Left ventricle myocardium inferior (tissue), 1 donor: ENCODE measurements at regions not wholly inside any gene's neighbourhood (a gene's known extent, or its start where the extent isn't known, plus 50 kb on each side); places are given as distances from the start of the nearest gene placed in this dataset.

Experiments used
- DNase-seq: peaks from one replicate; pipeline ENCODE4 v3.0.0-alpha.2; 2020
- H3K27ac ChIP-seq: fragments of 200-600 bp; replicated peaks from 2 replicates; pipeline ENCODE4 v1.8.0; 2021
- H3K27me3 ChIP-seq: fragments of 200-600 bp; 2 replicates; pipeline ENCODE4 v1.8.0; 2021; ENCODE audit warnings: low read depth
- H3K36me3 ChIP-seq: fragments of 200-600 bp; 2 replicates; pipeline ENCODE4 v1.8.0; 2021
- H3K4me1 ChIP-seq: fragments of 200-600 bp; 2 replicates; pipeline ENCODE4 v1.8.0; 2021
- H3K4me3 ChIP-seq: fragments of 200-600 bp; 2 replicates; pipeline ENCODE4 v1.8.0; 2021; ENCODE audit warnings: mild to moderate bottlenecking, moderate library complexity
- H3K9me3 ChIP-seq: fragments of 200-600 bp; replicated peaks from 2 replicates; pipeline ENCODE4 v1.8.0; 2021
- intact Hi-C: fragments of 100-400 bp; cut with micrococcal nuclease; formaldehyde crosslinking; loops from one replicate; pipeline ENCODE4 v1.11.0; 2022
- TF ChIP-seq, protein P1 (sequence below): fragments of 200-600 bp; IDR thresholded peaks from 2 replicates; pipeline ENCODE4 v1.8.0; 2021; ENCODE audit warnings: antibody characterized with exemption, mild to moderate bottlenecking, borderline replicate concordance
- donor health status: DM: no; HTN: yes; CAD: no; lungs with severe emphysema.

DNA sequence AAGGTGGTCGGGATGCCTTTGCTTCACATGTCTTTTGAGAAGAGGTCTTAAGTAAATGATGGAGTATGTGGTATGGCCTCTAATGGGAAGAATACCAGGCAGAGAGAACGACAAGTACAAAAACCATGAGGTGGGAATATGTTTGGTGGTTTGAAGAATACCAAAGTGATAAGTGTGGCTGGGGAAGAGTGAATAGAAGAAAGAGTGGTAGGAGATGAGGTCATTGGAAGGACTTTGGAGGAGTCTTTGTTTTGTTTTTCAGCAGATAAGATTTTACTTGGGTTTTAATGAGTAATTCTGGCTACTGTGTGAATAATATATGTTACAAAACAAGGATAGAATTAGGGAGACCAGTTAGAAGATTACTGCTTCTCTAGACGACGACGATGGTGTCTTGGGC lies 515.4 kb downstream of the RAB38 start:
- H3K9me3 ChIP-seq, result no peaks in the 10 kb centered on the region
- no peak overlapping the region for H3K27ac ChIP-seq
- no peaks in the 10 kb centered on the region for H3K27me3 ChIP-seq
- intact Hi-C loops, result no loop called here
- DNase-seq, result no peak
- TF ChIP-seq, protein P1, sequence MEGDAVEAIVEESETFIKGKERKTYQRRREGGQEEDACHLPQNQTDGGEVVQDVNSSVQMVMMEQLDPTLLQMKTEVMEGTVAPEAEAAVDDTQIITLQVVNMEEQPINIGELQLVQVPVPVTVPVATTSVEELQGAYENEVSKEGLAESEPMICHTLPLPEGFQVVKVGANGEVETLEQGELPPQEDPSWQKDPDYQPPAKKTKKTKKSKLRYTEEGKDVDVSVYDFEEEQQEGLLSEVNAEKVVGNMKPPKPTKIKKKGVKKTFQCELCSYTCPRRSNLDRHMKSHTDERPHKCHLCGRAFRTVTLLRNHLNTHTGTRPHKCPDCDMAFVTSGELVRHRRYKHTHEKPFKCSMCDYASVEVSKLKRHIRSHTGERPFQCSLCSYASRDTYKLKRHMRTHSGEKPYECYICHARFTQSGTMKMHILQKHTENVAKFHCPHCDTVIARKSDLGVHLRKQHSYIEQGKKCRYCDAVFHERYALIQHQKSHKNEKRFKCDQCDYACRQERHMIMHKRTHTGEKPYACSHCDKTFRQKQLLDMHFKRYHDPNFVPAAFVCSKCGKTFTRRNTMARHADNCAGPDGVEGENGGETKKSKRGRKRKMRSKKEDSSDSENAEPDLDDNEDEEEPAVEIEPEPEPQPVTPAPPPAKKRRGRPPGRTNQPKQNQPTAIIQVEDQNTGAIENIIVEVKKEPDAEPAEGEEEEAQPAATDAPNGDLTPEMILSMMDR, result no peak
- H3K36me3 ChIP-seq, result no peaks in the 10 kb centered on the region
- no peaks in the 10 kb centered on the region for H3K4me1 ChIP-seq
- H3K4me3 ChIP-seq, result no peak overlapping the region

DNA sequence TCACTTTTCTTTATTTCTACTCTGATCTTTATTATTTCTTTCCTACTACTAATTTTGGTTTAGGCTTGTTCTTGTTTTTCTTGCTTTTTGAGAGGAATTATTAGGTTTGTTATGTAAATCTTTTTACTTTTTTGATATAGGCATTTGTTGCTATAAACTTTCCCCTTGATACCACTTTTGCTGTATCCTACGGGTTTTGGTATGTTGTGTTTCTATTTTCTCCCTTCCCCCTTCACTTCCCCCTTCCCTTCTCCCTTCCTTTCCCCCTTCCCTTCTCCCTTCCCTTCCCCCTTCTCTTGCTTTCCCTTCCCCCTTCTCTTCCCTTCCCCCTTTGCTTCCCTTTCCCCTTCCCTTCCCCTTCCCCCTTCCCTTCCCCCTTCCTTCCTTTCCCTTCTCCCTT lies 529.6 kb downstream of the RAB38 start:
- Histone ChIP-seq H3K4me3 (no peak overlapping the region), H3K27ac (no peak overlapping the region), H3K4me1 (no peaks in the 10 kb centered on the region), H3K36me3 (no peaks in the 10 kb centered on the region), H3K27me3 (no peaks in the 10 kb centered on the region), H3K9me3 (peaks cover 17% of the 10 kb centered on the region)
- intact Hi-C loops, result no loop called here
- TF ChIP-seq, protein P1, result no peak
- DNase-seq, result no peak

DNA sequence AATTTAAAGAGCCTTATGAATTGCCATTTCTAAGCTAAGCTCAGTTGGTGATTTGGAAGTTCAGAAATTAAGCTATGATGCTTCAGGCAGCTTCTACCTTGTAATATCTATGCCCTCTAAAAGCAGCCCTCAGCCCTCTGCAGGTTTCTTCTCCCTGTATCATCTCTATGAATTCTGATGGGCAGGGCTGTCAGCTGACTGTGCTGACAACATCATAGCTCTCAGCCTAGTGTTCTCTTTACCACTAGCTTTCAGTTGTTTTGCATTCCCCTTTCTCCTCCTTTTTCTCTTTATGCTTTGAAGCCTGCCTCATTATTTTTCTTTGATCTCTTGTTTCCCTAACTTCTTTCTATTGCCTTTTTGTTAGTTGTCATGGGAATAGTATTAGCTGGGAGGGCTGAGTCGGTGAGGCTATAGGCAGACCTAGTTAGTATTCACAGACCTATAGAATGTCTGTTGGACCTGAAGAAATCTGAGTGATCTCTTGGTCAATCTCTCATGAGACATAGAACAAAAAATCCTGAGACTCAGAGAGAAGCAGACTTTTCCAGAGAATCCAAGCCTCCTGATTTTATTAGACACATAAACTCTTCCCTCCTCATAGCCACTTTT lies 535.4 kb downstream of the RAB38 start:
- no peak overlapping the region for H3K4me3 ChIP-seq
- no peaks in the 10 kb centered on the region for H3K27me3 ChIP-seq
- no peak for DNase-seq
- no peaks in the 10 kb centered on the region for H3K4me1 ChIP-seq
- intact Hi-C loops, result no loop called here
- H3K36me3 ChIP-seq, result no peaks in the 10 kb centered on the region
- H3K9me3 ChIP-seq, result no peaks in the 10 kb centered on the region
- TF ChIP-seq, protein P1, result no peak
- H3K27ac ChIP-seq, result no peak overlapping the region

DNA sequence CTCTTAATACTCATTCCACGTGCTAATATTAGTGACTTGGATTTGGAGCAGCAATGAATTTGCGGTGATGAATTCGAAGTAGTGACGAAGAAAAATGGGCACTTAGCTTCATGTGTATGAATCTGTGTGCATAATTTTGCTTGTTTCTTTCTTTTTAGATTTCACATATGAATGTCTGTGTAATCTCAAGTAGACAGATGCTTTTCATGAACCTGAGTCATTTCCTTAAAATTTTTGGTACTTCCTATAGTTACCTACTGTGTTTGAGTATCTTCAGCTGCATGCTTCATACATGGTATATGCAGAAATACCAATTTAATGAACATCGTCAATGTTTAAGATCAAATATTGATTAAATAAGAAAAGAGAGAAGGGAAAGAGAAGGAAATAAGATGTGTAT lies 540.2 kb downstream of the RAB38 start:
- TF ChIP-seq, protein P1, result no peak
- Histone ChIP-seq H3K9me3 (no peaks in the 10 kb centered on the region), H3K4me1 (no peaks in the 10 kb centered on the region), H3K4me3 (no peak overlapping the region), H3K27me3 (no peaks in the 10 kb centered on the region), H3K27ac (no peak overlapping the region), H3K36me3 (no peaks in the 10 kb centered on the region)
- DNase-seq, result no peak
- intact Hi-C loops, result no loop called here

DNA sequence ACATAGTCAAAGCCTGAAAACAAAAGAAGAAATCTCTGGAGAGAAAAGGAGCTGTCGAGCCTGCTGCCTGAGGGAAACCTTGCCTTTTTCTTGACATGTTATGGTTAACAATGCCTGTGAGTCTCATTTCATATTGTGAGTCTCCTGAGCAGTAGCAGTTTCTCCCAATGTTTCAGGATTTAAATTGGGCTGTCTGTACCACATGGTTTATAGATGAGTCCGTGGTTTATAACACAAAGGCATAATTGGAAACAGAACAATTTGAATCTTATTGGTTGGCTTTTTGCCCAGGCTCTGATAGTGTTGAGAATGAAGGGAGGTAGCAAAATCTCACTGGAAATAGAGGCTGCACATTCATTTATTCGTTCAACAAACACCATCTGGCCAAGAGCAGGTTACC lies 540.9 kb downstream of the RAB38 start:
- Histone ChIP-seq H3K27me3 (no peaks in the 10 kb centered on the region), H3K4me3 (no peak overlapping the region), H3K9me3 (no peaks in the 10 kb centered on the region), H3K27ac (no peak overlapping the region), H3K4me1 (no peaks in the 10 kb centered on the region), H3K36me3 (no peaks in the 10 kb centered on the region)
- TF ChIP-seq, protein P1, result no peak
- no peak for DNase-seq
- intact Hi-C loops, result no loop called here
